T47D (cell line): ENCODE measurements at regions not wholly inside any gene's neighbourhood (a gene's known extent, or its start where the extent isn't known, plus 50 kb on each side); places are given as distances from the start of the nearest gene placed in this dataset.
A peak's percentile ranks its signal among the peaks of the same experiment; 100 is the strongest.

ENCODE experiments used
- DNase-seq, 2 experiments: peaks; one replicate each; pipeline versions ENCODE4 v3.0.0 to v3.0.0-alpha.2; 2011 to 2012; ENCODE audit warnings: low read depth in 1 of 2, low spot score in 1 of 2
- JUND ChIP-seq: IDR thresholded peaks from 2 replicates; pipeline ENCODE4 v1.6.1; 2012; ENCODE audit warnings: low read depth
- in situ Hi-C: cut with HindIII; loops from 2 replicates; pipeline ENCODE4 v1.10.0; 2016; ENCODE audit warnings: low sequenced_read_pairs, low pct_unique_long_range_greater_than_20kb

GRCh38 chr3:181805703-181806102 is 94.0 kb downstream of the SOX2 start:
- no peak for DNase-seq
- in situ Hi-C loops, result no loop called here
- no peak for TF ChIP-seq JUND

GRCh38 chr3:181808053-181808452 is 96.3 kb downstream of the SOX2 start:
- TF ChIP-seq JUND, result no peak
- DNase-seq, result no peak
- in situ Hi-C loops, result no loop called here

GRCh38 chr3:181823716-181824115 is 112.0 kb downstream of the SOX2 start:
- DNase-seq, result no peak
- in situ Hi-C loops, result no loop called here
- no peak for TF ChIP-seq JUND

- DNase-seq, result no peak
- TF ChIP-seq JUND, result no peak
- in situ Hi-C loops, result no loop called here
Measured at GRCh38 chr3:181824961-181825360, 113.2 kb downstream of the SOX2 start.

GRCh38 chr3:181839039-181839915 is 127.6 kb downstream of the SOX2 start:
- in situ Hi-C loops, result no loop called here
- DNase-seq, result peak; percentile 52 to 97
- TF ChIP-seq JUND, result 0 out of 2 replicates have a peak, but pooled peaks have one; percentile 7

GRCh38 chr3:181839916-181840297 is 128.2 kb downstream of the SOX2 start:
- no peak for DNase-seq
- no peak for TF ChIP-seq JUND
- in situ Hi-C loops, result no loop called here

- in situ Hi-C loops, result no loop called here
- no peak for DNase-seq
Measured at GRCh38 chr3:181844211-181844610, 132.5 kb downstream of the SOX2 start.

GRCh38 chr3:181847276-181847675 is 135.6 kb downstream of the SOX2 start:
- in situ Hi-C loops, result no loop called here
- DNase-seq, result no peak
- TF ChIP-seq JUND, result no peak

More at GRCh38 chr3:181844211-181844610, 132.5 kb downstream of the SOX2 start:
- no peak for TF ChIP-seq JUND

GRCh38 chr3:181851063-181851462 is 139.3 kb downstream of the SOX2 start:
- in situ Hi-C loops, result no loop called here
- TF ChIP-seq JUND, result peak; percentile 90

GRCh38 chr3:181855825-181856224 is 144.1 kb downstream of the SOX2 start:
- no peak for TF ChIP-seq JUND
- in situ Hi-C loops, result no loop called here
- DNase-seq, result no peak

More at GRCh38 chr3:181851063-181851462, 139.3 kb downstream of the SOX2 start:
- peak in 1 of 2 experiments; percentile 80 for DNase-seq

- no peak for DNase-seq
- in situ Hi-C loops, result no loop called here
- no peak for TF ChIP-seq JUND
Measured at GRCh38 chr3:181859518-181859917, 147.8 kb downstream of the SOX2 start.

GRCh38 chr3:181860235-181860634 is 148.5 kb downstream of the SOX2 start:
- in situ Hi-C loops, result no loop called here

GRCh38 chr3:181862502-181862901 is 150.8 kb downstream of the SOX2 start:
- in situ Hi-C loops, result no loop called here
- TF ChIP-seq JUND, result no peak
- DNase-seq, result no peak

More at GRCh38 chr3:181860235-181860634, 148.5 kb downstream of the SOX2 start:
- no peak for DNase-seq
- TF ChIP-seq JUND, result no peak

GRCh38 chr3:181868576-181869082 is 156.9 kb downstream of the SOX2 start:
- no peak for DNase-seq
- in situ Hi-C loops, result no loop called here
- no peak for TF ChIP-seq JUND
